ENCODE measurements at regions not wholly inside any gene's neighbourhood (a gene's known extent, or its start where the extent isn't known, plus 50 kb on each side); places are given as distances from the start of the nearest gene placed in this dataset.

- H3K4me3 ChIP-seq: no peak overlapping the region
- no peak for DNase-seq (ENCODE audit: low spot score)
- no peaks in the 10 kb centered on the region for H3K27me3 ChIP-seq (replicated peaks; ENCODE audit: insufficient read depth)
- no peak overlapping the region for H3K27ac ChIP-seq
- 61% methylated on average over 1 of the region's 1 CpG for WGBS
- peaks cover 0 to 2% of the 10 kb centered on the region in 2 donors for H3K36me3 ChIP-seq
- TF ChIP-seq POLR2A (IDR thresholded peaks at IDR 0.05): no peak
- no peak for TF ChIP-seq POLR2AphosphoS5 (IDR thresholded peaks at IDR 0.05)
- no peak for TF ChIP-seq CTCF (IDR thresholded peaks at IDR 0.05)
- no peaks in the 10 kb centered on the region for H3K4me1 ChIP-seq (replicated peaks)
- H3K9me3 ChIP-seq: no peaks in the 10 kb centered on the region
- intact Hi-C loops (cut with DNase I): no loop called here
Measured at GRCh38 chr6:74941424-74941823, 264.4 kb downstream of the COL12A1 start.

- Histone ChIP-seq H3K27me3 (replicated peaks; ENCODE audit: insufficient read depth) (no peaks in the 10 kb centered on the region), H3K9me3 (no peaks in the 10 kb centered on the region), H3K4me1 (replicated peaks) (no peaks in the 10 kb centered on the region), H3K4me3 (no peak overlapping the region), H3K27ac (no peak overlapping the region), H3K36me3 (peaks cover 0 to 2% of the 10 kb centered on the region in 2 donors)
- 84% methylated on average over 4 of the region's 4 CpGs for WGBS
- no peak for DNase-seq (ENCODE audit: low spot score)
- TF ChIP-seq POLR2AphosphoS5 (IDR thresholded peaks at IDR 0.05): no peak
- TF ChIP-seq POLR2A (IDR thresholded peaks at IDR 0.05): no peak
- TF ChIP-seq CTCF (IDR thresholded peaks at IDR 0.05): no peak
- intact Hi-C loops (cut with DNase I): no loop called here
Measured at GRCh38 chr6:74939721-74940620, 265.9 kb downstream of the COL12A1 start.

GRCh38 chr6:74939151-74939708 lies 266.6 kb downstream of the COL12A1 start:
- peaks cover 0 to 2% of the 10 kb centered on the region in 2 donors for H3K36me3 ChIP-seq
- H3K9me3 ChIP-seq: no peaks in the 10 kb centered on the region
- H3K4me1 ChIP-seq (replicated peaks): no peaks in the 10 kb centered on the region
- no peaks in the 10 kb centered on the region for H3K27me3 ChIP-seq (replicated peaks; ENCODE audit: insufficient read depth)
- no peak overlapping the region for H3K4me3 ChIP-seq
- TF ChIP-seq POLR2AphosphoS5 (IDR thresholded peaks at IDR 0.05) (no peak), POLR2A (IDR thresholded peaks at IDR 0.05) (no peak), CTCF (IDR thresholded peaks at IDR 0.05) (no peak)
- intact Hi-C loops (cut with DNase I): no loop called here
- WGBS: 79% methylated on average over 2 of the region's 2 CpGs
- H3K27ac ChIP-seq: no peak overlapping the region
- no peak for DNase-seq (ENCODE audit: low spot score)

GRCh38 chr6:74937936-74938335 lies 267.9 kb downstream of the COL12A1 start:
- Histone ChIP-seq H3K36me3 (peaks cover 0 to 2% of the 10 kb centered on the region in 2 donors), H3K4me1 (replicated peaks) (no peaks in the 10 kb centered on the region), H3K4me3 (no peak overlapping the region), H3K9me3 (no peaks in the 10 kb centered on the region), H3K27ac (no peak overlapping the region), H3K27me3 (replicated peaks; ENCODE audit: insufficient read depth) (no peaks in the 10 kb centered on the region)
- TF ChIP-seq CTCF (IDR thresholded peaks at IDR 0.05) (no peak), POLR2A (IDR thresholded peaks at IDR 0.05) (no peak), POLR2AphosphoS5 (IDR thresholded peaks at IDR 0.05) (no peak)
- intact Hi-C loops (cut with DNase I): no loop called here
- no peak for DNase-seq (ENCODE audit: low spot score)
